Frontal cortex (tissue), 3 donors: ENCODE measurements at regions not wholly inside any gene's neighbourhood (a gene's known extent, or its start where the extent isn't known, plus 50 kb on each side); places are given as distances from the start of the nearest gene placed in this dataset.
"Not testable (repeated sequence)": the region's sequence is repeated elsewhere in the genome, so short reads cannot be mapped to it uniquely, and the experiment has no call there.

Source experiments
- DNase-seq, 2 donors: peaks; one replicate each; pipeline ENCODE4 v3.0.0; 2012; ENCODE audit warnings: low spot score in 2 of 2
- FAIRE-seq: peaks from 2 replicates; lab custom pipeline; 2012; peaks lifted over from hg19 to GRCh38; lab: Jason Lieb, UNC
- donor health status: control.
- donor health status: control.
- donor health status: control.

GRCh38 chr7:35967366-35968139, 166.7 kb downstream of the SEPTIN7 start:
- FAIRE-seq (no peak), DNase-seq (no peak)

DNA sequence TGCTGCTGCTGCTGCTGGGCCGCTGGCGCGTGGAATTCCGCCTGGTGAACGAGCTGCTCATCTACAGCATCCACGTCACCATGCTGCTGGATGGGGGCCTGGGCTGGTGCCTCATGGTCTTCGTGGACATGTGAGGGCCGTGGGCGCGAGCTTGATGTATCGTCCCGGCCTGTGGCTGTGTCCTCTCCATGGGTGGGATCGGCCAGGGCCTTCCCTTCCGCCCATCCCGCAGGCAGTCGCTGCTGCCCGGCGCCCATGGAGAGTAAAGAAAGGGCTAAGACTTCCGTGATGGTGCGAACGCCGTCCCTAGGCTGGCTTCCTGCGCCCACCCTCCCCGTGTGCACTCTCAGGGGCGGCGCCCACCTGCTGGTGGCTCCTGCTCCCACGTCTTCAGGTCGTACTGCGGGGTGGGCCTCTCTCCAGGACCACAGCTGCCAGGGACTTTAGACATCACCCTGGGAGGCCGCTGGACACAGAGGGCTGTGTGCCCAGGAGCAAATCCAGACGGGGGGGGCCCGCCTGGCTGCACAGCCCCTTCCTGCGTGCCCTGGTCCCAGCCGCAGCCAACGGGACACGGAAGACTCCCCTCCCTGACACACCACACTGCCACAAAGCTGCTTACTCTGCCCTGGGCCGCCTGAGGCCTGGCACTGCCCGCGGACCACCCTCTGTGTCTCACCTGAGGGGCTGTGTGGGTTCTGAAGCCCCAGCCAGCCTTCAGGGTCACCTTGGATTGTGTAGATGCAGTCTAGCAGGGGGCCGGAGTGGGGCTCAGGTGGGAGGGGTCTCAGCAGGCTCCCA, 167.5 kb downstream of the SEPTIN7 start:
- FAIRE-seq (no peak), DNase-seq (no peak)

DNA sequence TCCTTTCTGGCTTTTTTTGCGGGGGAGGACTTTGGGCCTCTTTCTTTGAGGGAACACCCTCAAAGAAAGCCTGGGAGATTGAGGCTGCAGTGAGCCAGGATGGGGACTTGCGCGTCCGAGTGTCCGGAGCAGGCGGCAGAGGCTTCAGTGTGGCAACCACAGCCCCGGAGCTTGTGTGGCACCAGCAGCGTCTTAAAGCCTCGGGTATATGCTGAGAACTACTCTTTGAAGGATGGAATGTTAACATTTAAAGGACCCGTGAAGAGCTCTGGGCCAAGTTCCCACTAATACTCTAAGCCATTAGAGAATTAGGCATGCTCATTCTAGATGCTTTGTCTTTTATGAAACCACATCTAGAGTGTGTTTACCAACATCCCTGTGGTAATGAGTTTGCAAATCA, 168.2 kb downstream of the SEPTIN7 start:
- DNase-seq (no peak), FAIRE-seq (no peak)

DNA sequence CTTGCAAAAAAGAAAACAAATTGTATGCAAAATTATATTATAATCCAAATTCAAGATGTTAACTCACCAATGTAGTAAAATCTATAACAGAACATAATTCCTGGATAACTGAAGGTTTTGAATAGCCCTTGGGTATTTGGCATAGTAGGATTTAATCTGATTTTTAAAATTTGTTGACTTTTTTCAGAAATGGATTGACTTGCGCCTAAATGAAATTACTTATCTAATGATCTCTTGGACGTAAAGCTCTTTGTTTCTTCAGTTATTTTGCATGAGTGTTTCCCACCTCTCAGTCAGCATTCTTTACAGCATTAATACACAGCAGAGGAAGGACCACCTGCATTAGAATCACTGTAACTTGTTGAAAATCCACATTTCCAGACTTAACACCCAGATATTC, 169.6 kb downstream of the SEPTIN7 start:
- FAIRE-seq = no peak
- no peak for DNase-seq

GRCh38 chr7:35971133-35971891, 170.5 kb downstream of the SEPTIN7 start:
- no peak for FAIRE-seq
- no peak for DNase-seq

DNA sequence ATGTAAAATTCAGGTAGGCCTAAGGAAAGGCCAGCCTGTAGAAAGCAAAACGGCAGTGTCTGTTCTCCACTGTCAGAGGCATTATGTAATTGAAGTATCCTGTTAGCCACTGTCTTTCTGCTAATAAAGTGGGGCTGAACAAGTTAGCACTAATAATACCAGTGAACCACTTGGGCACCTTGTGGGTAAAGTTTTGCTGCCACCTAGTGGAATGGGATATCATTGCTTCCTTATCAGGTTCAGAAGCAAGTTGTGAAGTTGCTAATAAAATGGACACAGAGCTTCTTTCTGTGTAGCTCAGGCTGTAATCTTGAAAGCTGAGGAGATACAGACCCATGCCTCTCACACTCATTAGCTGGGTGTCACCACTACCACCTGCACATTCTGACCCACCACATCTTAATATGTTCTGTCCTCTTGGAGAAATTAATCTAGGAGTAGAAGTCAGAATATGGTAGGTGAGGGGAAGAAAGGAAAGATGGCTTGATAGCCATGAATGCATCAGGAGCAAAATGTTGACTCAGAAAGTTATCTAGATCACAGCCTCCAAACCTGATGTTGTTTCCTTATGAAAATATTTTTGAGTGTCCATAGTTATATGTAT, 175.1 kb downstream of the SEPTIN7 start:
- DNase-seq (peak; percentile 37 to 45), FAIRE-seq (peak; percentile 61)

DNA sequence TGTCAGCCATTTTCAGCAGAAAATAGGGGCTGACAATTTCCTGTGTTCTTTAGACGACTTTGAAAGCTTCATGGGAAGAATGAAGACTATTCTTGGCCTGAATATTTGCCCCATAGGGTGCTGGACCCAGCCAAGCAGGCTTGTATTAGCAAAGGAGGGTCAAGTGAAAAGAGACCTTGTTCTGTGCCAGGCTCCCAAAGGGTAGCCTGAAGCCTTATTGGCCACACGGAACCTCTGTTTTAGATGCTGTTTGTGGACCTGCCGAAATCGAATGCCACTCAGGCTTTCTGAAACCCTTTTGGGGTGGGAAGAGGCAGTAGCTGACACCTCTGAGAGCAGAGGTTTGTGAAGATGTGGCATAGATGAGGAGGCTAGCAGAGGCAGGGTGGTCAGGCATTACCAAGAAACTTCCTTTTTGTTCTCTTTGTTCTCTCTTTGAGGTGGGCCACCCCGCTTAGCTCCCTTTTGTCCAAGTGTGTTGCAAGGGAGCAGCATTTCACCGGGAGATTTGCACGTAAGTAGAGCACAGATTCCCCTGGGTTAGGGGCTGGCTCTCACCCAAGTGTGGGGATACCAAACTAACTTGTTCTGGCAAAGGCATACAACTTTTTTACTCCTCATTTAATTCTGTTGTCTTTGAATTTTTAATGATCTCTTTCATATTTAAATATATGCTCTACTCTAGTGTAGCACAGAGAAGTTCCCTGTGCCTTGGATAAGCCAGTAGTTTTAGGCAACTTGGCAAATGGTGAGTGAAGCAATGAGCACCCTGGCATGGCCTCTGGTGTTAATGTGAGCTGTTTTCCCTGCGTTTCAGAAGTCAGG, 174.0 kb upstream of the EEPD1 start:
- not testable (repeated sequence) for FAIRE-seq, DNase-seq

DNA sequence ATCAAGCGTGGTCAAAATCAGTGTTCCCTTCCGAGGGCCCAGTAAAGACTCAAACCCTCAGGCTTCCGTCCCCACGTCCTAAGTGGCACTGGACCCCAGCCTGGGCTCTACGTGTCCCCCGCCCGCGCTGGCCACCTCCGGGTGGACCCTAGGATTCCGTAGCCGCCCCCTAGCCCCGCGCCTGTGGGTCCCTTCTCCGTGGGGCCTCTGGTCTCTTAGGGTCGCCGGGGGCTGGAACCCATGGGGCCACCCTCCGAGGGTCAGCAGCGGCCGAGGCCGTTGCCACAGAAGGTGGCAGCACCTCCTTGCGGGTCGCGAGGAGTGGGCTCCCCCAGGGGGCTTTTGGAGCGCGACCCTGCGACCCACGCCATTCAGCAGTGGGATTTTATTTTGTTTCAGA, 170.5 kb upstream of the EEPD1 start:
- FAIRE-seq = no peak
- DNase-seq = no peak

GRCh38 chr7:35983626-35984025, 169.4 kb upstream of the EEPD1 start:
- no peak for FAIRE-seq
- no peak for DNase-seq

DNA sequence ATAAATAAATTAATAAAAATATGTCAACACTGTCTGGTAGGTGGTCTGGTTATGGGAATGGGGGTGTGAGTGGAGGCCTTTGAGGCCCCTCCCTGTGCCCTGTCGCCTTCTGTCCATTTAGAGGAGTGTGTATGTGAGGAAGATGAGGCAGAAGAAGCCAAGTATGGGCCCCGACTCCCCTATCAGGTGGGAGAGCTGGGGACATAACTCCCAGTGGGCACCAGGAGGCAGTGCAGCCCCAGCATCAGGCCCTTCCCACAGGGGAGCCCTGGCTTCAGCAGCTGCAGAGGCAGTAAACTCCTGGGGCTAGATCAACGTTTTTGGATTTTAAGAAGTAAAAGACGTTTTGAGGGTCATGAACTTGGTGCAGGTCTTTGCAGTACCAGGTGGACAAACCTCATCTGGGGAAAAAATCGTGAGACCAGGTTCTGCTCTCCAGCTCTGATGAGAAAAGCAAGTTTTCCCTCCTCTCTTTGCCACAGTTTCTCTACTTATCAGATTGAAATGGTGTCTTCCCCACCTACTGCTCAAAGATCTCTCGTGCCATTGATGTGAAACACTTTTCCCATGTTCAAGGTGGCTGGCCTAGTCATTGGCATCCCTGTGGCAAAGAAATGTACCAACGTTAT, 167.8 kb upstream of the EEPD1 start:
- FAIRE-seq (no peak), DNase-seq (peak; percentile 66 to 79)

- DNase-seq = no peak
- no peak for FAIRE-seq
These were observed 166.0 kb upstream of the EEPD1 start for GRCh38 chr7:35987016-35987415.

DNA sequence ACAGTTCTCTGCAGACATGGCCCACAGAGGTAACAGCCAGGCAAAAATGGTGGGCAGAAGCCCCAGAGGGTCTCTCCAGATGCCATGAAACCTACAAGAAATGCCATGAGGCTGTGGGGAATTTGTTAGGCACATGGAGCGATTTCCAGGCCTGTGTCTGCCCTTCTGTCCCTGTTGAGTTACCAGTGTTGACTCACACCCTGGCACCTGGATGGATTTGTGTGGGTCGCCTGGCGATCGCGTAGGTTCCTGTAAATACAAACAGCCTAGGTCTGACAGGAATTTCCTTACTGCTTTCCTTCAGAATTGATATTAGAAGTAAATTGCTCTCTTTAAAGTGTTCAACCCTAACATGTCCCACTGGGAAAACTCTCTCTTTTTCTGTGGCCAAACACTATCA, 164.9 kb upstream of the EEPD1 start:
- no peak for DNase-seq
- no peak for FAIRE-seq

DNA sequence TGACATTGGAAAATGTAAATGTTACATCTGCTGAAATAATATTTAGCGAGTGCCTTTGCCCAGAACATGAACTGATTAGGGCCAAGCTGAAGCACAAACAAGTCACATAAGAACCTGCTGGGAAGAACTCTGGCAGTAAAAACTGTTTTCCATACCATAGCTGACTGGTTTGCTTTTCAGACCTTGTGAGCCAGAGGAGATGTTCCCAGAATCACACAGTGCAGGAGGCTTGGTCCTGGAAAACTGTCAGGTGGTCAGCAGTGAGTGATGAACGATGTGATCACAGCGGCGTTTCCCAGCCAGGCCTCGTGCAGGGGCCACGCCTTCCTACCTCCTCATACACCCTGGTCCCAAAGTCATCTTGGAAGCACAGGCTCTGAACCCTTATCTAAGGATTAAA, 164.2 kb upstream of the EEPD1 start:
- FAIRE-seq (no peak), DNase-seq (no peak)

- DNase-seq (no peak), FAIRE-seq (no peak)
These were observed 161.4 kb upstream of the EEPD1 start for GRCh38 chr7:35991511-35992232.

GRCh38 chr7:35992436-35992835, 160.6 kb upstream of the EEPD1 start:
- no peak for DNase-seq
- FAIRE-seq = no peak

- DNase-seq = no peak
- no peak for FAIRE-seq
These were observed 159.9 kb upstream of the EEPD1 start for GRCh38 chr7:35993113-35993512.

DNA sequence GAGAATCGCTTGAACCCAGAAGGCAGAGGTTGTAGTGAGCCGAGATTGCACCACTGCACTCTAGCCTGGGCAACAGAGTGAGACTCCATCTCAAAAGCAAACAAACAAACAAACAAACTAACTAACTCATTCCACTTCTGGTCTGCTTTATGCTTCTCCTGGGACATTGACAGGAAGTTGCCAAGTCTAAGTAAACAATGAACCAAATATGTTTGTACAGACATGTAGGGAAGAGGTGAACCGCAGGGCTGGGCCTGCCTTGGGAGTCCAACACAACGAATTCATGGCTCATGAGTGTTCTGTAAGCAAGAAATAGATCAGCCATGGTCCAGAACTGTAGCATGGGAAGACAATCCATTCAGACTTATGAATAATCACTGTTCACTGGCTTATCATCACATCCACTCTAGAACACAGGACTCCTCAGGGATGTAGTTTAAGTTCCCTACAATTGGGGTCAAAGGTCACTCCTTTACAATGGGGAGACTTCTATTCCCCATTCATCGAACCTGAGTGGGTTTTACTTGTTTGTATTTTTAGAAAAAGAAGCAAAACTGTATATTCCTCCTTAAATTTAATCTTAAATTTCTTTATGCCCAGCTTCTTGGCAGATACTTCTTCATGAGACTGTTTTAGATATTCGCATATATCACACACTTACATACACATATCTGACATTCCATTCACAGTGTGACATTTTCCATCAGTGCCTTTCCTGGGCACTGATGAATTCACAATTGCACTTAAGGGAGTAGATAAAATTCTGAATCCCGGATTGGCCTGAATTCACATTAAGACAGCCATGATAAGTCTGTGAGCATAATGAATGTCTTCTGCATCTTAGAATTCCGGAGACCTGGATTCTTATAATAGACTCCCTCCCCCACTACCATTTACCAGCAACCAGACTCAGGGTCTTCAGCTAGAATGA, 159.1 kb upstream of the EEPD1 start:
- no peak for FAIRE-seq

More for the DNA sequence above, 159.1 kb upstream of the EEPD1 start:
- DNase-seq = no peak
